Activated T-helper 9 cell treated with anti-CD3 and anti-CD28 coated beads, Interleukin-2, amount 50 U/mL, for 16 hours (primary cell): ENCODE measurements at regions not wholly inside any gene's neighbourhood (a gene's known extent, or its start where the extent isn't known, plus 50 kb on each side); places are given as distances from the start of the nearest gene placed in this dataset.
A peak's percentile ranks its signal among the peaks of the same experiment; 100 is the strongest.
"Not testable (repeated sequence)": the region's sequence is repeated elsewhere in the genome, so short reads cannot be mapped to it uniquely, and the experiment has no call there.

Experiments
- DNase-seq: peaks from one replicate; pipeline ENCODE4 v3.0.0-alpha.2; 2020; ENCODE audit warnings: low read depth

DNA sequence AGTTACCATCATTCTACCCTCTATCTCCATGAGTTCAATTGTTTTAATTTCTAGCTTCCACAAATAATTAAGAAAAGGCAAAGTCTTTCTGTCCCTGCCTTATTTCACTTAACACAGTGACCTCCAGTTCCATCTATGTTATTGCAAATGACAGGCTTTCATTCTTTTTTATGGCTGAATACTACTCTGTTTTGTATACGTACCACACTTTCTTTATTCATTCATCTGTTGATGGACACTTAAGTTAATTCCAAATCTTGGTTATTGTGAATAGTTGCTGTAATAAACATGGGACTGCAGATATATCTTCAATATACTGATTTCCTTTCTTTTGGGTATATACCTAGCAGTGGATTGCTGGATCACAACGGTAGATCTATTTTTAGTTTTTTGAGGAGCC, 314.1 kb downstream of the SV2B start:
- DNase-seq = no peak

DNA sequence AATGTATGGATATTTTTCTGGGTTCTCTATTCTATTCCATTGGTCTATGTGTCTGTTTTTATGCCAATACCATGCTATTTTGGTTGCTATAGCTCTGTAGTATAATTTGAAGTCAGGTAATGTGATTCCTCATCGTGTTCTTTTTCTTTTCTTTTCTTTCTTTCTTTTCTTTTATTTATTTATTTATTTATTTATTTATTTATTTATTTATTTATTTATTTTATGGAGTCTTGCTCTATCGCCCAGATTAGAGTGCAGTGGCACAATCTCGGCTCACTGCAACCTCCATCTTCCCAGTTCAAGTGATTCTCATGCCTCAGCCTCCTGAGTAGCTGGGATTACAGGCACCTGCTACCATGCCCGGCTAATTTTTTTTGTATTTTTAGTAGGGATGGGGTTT, 315.2 kb downstream of the SV2B start:
- not testable (repeated sequence) for DNase-seq

DNA sequence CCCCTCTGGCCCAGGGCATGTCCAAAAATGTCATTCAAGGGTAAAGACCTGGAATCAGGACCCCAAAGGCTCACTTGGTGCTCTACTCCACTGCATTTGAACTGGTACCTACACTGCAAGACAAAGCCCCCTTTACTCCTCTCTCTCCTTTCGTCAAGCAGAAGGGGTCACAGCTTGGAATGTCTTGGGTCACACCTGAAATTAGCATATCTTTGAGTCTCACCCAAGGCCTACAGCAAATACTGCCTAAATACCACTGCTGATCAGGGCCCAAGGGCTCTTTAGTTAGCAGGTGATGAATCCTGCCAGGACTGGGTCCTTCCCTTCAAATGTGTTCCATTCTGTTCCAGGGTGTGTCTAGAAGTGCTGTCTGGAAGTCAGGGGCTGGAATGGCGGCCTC, 320.6 kb downstream of the SV2B start:
- DNase-seq = no peak

DNA sequence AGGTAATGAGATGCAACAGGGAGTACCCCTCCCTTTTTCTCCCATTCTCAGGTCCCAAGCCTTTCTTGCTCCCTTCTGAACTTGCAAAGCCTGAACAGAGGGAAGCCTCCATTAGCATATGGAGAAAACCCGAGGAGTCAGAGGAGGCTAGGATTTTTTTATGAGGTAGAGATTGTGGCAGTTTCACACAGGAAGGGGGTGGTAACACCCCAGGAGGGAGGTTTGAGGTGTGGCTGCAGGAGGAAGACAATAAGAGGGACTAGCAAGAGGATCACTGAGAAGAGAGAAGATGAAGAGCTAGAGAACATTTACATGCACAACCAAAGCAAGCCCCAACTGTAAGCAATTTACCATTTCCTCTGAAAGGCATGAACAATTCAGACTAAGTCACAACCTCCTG, 322.7 kb downstream of the SV2B start:
- no peak for DNase-seq

DNA sequence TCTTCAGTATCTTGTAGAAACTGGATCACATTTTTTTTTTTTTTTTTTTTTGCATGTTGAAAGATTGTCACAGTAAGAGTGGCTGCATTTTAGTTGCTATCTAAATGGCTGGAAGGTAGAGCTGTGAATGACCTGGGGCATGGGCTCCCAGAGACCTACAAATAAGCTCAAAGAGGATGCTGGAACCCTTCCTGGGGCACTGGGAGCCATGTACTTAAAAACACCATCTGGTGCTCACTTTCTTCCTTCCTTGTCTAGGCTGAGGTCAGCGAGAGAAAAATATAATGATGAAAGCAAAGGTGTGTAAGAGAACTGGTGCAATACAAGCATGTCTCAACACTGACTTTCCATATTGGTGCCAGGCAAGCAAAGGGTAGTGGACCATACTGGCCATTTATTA, 323.9 kb downstream of the SV2B start:
- DNase-seq = no peak

DNA sequence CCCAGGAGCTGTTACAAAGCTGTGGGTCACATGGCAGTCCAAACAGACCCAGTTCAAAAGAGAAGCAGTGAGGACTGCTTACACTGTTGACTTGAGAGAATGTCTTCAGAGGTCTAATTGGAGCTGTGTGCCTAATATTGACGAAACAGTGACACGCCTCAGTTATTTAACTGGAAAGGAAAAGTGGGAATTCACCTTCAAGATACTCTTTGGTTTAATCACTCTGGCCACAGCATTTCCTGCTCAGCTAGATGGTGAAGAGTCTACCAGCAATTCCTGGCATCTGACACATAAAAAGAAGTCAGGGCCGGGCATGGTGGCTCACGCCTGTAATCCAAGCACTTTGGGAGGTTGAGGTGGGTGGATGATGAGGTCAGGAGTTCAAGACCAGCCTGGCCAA, 326.4 kb downstream of the SV2B start:
- no peak for DNase-seq

DNA sequence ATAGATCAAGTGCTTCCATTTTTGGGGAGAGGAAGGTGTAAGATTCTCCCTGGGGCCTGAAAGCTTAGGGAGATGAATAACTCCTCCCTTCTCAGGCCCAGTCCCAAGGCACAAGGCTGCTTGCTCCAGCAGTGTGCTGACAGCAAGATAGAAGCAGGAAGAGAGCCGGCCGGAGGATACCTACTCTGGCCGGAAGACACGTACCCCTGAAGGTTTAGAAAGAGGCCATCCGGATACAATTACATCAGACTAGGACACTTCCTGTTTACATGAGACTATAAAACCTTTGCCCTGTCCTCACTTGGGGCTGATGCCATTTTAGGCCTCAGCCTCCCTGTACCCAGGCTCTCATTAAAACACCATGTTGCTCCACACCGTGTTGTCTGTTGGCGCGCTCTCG, 329.9 kb downstream of the SV2B start:
- no peak for DNase-seq

DNA sequence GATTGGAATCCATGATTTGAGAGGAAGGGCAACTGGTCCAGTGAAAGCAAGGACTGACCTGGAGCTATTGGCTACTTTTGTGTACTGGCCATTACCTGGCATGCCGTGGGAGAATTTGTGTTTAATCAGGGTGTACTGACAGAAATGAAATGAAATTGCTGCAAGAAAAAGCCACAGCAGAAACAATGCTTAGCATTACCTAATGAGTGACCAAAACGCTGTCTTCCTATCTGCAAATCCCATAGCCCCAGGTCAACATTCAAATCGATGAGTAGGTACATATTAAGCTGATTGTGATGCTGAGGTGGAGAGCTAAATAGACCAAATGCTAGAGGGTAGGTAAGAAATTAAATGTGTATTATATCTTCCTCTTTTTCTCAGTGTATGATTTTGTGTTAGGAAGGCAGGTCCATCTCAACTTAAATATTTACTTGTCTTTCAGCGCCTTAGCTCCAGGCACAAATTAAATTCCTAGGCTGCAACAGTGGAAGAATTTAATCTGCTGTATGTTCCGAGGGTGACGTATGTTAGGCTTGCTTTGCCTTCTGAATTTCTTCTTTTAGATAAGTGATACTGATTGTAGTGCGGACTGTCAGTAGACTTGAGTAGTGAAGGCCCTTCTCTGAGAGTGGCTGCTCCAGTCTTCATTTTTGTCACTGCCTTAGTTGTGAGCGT, 331.1 kb downstream of the SV2B start:
- no peak for DNase-seq

DNA sequence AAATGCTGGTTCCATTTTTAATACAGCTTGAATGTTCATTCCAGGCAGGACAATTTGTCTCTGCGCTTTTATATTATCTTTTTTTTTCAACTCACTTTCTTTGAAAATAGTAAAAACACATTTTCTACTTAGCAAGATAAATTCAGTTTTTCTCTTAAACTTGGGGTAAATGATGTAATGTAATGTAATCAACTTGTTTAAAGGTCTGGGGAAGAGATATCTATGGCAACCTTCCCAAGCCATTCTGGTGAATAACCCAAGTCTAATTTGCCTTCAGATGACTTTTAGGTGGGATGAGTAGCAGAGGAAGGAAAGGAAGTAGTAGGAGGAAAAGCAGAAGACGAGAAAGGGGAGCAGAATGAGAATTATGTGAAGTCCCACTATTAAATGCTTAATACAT, 335.1 kb downstream of the SV2B start:
- no peak for DNase-seq

DNA sequence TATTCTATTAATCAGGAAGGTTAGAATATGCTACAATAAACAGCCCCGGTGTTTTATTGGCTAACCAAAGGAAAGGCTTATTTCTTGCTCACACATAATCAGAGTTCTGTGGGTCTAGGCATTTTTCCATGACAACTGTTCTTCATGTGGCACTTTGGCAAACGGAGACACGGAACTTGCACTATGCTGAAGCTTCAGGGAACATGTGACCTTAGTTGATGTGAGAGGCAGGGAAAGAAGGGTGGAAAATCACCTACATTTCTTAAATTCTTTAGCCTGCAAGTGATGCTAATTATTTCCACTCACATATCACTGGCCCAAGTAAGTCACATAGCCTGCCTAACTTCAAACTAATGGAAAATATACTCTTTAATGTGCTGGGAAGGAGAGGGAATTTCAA, 344.6 kb downstream of the SV2B start:
- no peak for DNase-seq

DNA sequence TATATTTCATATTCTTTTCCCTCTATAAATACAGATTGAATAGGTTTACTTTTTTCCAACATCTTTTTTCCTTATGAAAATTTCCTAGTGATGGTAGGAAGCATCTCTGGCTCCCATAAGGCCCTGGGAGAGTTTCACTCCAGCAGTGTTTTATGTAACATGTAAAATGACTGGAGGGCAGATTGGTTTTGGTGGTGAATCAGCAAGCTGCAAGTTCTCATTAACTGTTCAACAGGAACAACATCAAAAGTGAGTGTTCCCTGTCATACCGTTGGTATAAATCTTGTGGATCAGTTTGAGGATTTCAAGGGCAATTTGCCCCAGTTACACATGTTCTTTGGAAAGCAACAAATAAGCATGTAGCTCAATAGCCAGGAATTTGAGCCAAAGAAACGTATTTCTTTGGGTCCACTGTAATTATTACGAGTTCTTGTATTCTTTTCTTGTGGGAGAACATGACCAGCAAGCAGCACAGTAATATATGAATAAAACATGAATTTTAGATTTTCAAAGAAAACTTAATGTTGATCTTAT, 345.7 kb downstream of the SV2B start:
- no peak for DNase-seq

DNA sequence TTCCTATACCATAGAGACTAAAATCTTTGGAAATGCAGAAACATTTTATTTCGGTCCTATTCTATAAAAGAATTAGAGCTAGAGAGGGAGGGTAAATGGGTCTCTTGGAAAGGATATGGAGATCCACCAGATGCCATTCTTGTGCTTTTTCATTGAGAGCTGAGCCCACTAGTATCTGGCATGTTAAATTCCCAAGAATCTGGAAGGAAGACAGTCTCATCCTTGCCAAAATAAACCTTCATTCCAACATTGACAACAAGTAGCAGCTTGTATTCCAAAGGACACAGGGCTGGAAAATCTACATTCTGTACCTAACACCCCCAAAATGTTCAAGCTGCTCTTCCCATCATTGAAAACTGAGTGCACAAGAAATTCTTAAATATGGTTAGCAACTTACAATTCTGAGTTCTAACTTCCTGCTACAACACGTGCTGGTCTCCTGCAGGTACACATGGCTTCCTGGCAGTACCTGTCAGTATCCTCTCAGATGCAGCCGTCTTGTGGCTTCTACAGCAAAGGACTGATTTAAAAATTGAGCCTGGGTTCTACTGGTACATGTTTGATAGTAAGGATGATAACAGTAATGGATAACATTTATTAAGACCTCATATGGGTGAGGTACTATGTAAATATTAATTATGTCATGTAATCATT, 348.1 kb downstream of the SV2B start:
- DNase-seq = no peak

DNA sequence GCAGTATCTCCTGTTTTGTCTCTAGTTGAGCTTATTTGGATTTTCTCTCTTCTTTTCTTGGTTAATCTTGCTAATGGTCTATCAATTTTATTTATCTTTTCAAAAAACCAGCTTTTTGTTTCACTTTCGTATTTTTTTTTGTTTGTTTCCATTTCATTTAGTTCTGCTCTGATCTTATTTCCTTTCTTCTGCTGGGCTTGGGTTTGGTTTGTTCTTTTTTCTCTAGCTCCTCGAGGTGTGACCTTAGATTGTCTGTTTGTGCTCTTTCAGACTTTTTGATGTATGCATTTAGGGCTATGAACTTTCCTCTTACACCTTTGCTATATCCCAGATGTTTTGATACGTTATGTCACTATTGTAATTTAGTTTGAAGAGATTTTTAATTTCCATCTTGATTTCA, 353.3 kb downstream of the SV2B start:
- not testable (repeated sequence) for DNase-seq

DNA sequence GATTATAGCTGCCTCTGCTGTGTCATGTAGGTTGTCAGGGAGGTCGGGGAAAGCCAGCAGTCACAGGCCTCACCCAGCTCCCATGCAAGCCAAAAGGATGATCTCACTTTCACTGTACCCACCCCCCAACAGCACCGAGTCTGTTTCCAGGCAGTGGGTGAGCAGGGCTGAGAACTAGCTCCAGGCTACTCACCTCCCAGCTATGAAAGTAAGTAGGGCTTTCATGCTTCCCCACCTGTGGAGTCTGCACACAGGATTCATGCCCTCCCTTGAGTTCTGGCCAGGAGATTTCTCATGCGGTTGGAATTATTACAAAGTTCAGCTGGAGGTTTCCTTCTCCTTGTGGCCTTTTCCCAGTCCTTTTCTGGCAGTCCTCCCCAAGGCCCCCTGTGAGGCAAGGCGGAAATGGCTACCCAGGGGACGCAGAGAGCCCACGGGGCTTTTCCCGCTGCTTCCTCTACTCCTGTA, 356.2 kb downstream of the SV2B start:
- no peak for DNase-seq

DNA sequence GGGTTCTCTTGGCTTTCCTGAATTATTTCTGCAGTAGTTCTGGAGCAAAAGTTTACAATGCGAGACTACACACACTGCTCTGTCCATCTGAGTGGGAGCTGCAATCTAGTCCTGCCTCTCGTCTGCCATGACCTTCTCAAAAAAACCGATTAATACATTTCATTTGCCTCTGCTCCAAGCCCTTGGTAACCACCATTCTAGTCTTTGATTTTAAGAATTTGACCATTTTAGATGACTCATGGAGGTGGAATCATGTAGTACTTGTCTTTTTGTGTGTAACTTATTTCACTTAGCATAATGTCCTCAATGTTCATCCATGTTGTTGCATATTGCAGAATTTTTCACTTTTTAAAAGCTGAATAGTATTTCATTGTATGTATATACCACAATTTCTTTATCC, 356.9 kb downstream of the SV2B start:
- no peak for DNase-seq

DNA sequence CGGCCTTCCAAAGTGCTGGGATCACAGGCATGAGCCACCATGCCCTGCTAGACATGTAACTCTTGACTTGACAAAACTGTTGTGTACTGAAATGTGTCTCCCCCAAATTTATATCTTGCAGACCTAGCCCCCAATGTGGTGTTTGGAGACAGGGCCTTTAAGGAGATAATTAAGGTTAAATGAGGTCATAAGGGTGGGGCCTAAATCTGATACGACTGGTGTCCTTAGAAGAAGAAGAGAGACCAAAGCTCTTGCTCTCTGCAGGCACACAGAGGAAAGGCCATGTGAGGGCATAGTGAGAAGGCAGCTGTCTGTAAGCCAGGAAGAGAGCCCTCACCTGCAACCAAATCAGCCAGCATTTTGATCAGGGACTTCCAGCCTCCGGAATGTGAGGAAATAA, 361.3 kb downstream of the SV2B start:
- no peak for DNase-seq

DNA sequence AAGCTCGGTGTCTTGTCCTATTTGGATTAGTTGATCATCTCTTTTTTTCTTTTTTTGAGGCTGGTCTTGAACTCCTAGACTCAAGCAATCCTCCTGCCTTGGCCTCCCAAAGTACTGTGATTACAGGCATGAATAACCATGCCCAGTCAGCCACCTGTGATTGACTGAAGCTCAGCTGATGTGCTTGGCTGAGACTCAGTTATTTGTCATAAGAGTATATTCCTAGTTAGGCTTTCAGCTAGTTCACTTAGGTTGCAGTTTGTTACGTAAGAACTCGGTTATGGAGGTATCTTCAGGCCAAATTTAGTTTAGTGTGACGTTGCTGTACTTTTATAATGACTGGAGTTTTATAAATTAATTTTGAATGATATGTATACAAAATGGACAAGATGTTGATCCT, 365.0 kb downstream of the SV2B start:
- DNase-seq = no peak

DNA sequence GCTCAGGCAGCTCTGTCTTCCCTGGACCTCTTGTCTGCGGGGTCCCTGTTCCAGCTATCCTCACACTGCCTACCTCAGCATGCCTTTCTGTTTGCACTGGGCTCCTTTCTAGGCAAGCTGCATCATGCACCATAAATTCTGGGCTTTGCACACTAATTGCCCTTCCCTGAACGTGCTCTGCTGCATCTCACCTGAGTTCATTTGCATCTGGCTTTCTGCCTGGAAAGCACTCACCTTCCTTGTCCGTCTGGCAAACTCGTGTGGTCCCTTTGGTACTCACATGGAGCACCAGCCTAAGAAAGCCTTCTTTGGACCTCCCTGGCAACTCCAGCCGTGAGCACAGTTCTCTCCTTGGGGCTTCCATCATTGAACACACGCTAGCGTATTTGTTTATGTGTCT, 365.6 kb downstream of the SV2B start:
- DNase-seq = no peak

DNA sequence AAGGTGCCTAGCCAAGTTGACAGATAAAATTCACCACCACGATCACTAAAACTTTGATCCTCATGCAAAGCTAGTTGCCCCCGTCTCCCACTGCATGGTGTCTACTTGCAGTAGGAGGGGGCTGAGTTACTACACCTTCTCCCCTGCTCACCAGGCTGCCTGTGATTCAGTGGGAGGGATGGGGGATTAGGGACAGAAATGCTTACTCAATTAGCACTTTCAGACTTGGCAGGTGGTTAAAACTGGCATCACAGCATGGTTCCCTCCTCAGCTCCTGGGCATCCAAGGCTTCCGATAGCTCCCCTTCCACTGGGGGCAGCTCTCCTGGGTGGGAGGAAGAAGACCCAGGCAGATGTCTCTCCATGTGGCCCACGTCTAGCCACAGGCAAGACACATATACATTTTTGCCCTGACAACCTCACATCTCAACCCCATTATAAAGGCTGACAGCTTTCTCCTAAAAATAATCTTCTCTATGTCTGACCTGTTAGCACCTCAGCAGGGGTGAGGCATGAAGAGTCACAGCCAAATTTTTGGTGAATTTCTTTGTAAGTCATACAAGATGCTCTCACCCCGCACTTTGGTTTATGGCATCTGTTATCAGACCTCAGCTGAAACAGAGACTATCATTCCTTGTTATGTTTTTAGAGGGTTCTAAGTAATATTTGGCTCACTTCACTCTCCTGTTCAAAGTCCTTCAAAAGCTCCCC, 369.0 kb downstream of the SV2B start:
- DNase-seq = no peak

DNA sequence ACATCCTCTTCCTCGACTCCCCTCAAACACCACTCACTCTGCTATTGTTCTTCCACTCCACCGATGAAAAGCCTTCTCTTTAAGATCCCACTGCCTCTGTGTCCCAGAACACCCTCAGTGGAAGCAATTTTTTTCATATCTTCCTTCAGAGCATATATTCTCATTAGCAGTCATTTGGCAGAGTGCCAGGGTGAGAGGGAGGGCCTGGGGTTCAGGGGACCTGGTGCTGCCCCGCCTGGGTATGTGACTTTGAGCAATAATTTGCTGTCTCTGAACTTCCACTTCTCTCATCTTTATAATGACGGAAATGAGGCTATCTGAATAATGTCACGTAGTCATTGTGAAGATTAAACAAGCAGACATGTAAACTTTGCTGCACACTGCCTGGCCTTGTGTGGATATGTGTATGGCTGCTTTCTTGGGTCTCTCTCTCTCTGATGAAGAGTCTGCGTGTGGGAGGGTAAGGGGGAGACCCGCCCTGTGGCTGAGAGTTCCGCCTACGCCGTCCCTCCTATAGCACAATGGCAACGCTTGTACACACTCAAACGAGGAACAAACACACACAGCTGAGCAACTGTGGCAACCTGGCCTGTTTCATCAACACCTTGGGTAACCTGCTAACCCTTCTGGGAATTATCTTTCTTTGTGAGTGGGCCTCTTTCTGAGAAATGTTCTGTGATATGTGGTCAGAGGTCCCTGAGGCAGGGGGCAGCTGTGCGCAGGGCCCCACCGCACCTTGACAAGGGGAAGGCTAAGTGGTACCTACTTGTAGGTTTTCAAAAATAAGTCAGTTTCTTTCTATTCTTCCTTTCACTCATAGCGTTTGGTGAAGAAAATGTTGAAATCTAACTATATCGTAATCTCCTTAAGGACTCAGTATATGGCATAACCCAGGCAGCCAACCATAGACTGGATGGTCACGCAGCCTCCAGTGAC, 369.8 kb downstream of the SV2B start:
- DNase-seq = peak; percentile 39

DNA sequence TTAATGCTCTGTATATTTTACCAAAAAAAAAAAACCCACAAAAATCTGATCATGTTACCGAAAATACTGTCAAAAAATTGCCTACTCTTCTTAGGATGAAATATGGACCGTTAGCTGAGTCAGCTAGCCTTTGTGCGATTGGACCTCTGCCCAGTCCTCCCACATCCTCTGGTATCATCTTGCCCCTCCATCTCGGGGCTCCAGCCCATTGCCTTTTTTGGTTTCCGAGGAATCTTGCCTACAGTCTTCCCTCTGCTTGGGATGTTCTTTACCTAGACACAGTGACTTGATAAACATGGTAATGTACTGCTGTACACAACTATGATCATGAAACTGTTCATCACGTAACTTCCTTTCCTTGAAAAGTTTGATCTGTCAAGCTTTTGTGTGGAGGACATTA, 371.4 kb downstream of the SV2B start:
- DNase-seq = no peak

DNA sequence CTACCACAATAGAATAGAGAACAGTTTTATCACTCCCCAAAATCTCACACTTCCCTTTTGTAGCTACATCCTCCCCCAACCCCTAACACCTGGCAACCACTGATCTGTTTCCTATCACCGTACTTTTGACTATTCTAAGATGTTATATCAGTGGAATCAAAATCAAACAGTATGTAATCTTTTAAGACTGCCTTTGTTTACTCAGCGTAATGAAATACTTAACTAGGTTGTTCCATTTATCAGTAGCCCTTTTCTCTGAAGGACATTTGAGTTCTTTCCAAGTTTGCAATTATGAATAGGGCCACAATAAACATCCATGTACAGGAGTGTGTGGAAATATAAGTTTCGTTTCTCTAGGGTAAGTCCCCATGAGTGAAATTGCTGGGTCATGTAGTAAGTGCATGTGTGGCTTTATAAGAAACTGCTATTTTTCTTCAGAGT, 372.3 kb downstream of the SV2B start:
- no peak for DNase-seq
